GM23338 (cell line): ENCODE measurements at regions not wholly inside any gene's neighbourhood (a gene's known extent, or its start where the extent isn't known, plus 50 kb on each side); places are given as distances from the start of the nearest gene placed in this dataset.

Source experiments
- ATAC-seq: fragments of 200-7000 bp; cut with Tn5 transposase; 3 replicates; pipeline ENCODE4 v1.9.1; 2020
- DNase-seq: peaks from one replicate; pipeline ENCODE4 v3.0.0-alpha.2; 2015; ENCODE audit warnings: low spot score
- H2AFZ ChIP-seq: fragments of 200-600 bp; sonication (generic); 2 replicates; pipeline ENCODE4 v1.8.0; 2016; ENCODE audit warnings: antibody characterized with exemption, mild to moderate bottlenecking, moderate library complexity
- H3F3A ChIP-seq: fragments of 200-600 bp; sonication (generic); replicated peaks from 2 replicates; pipeline ENCODE4 v1.8.0; 2017; ENCODE audit warnings: antibody characterized with exemption, mixed run types, low read depth
- H3K27ac ChIP-seq: fragments of 200-600 bp; sonication (generic); 2 replicates; pipeline ENCODE4 v1.6.1; 2016; ENCODE audit warnings: low read depth
- H3K27me3 ChIP-seq: fragments of 200-600 bp; sonication (generic); 2 replicates; pipeline ENCODE4 v1.8.0; 2016; ENCODE audit warnings: mild to moderate bottlenecking, mixed run types, moderate library complexity; ENCODE audit not compliant: insufficient read depth
- H3K36me3 ChIP-seq: fragments of 200-600 bp; sonication (generic); 2 replicates; pipeline ENCODE4 v1.8.0; 2016; ENCODE audit warnings: mild to moderate bottlenecking; ENCODE audit not compliant: insufficient read depth
- H3K4me1 ChIP-seq: fragments of 200-600 bp; sonication (generic); 2 replicates; pipeline ENCODE4 v1.8.0; 2016; ENCODE audit warnings: mild to moderate bottlenecking, moderate library complexity; ENCODE audit not compliant: insufficient read depth
- H3K4me2 ChIP-seq: fragments of 200-600 bp; sonication (generic); 2 replicates; pipeline ENCODE4 v1.7.1; 2017; ENCODE audit warnings: mixed run types
- H3K4me3 ChIP-seq: fragments of 200-600 bp; sonication (generic); 2 replicates; pipeline ENCODE4 v1.6.1; 2016; ENCODE audit warnings: mixed run types
- H3K79me2 ChIP-seq: fragments of 200-600 bp; sonication (generic); replicated peaks from 2 replicates; pipeline ENCODE4 v1.8.0; 2017; ENCODE audit warnings: mild to moderate bottlenecking; ENCODE audit not compliant: insufficient read depth
- H3K9me2 ChIP-seq: fragments of 200-600 bp; sonication (generic); 2 replicates; pipeline ENCODE4 v1.8.0; 2017; ENCODE audit not compliant: insufficient read depth
- H4K20me1 ChIP-seq: fragments of 200-600 bp; sonication (generic); replicated peaks from 2 replicates; pipeline ENCODE4 v1.8.0; 2017; ENCODE audit warnings: mild to moderate bottlenecking; ENCODE audit not compliant: insufficient read depth
- H3K27ac Mint-ChIP-seq: 2 replicates; pipeline ENCODE4 v1.8.0; 2020; ENCODE audit warnings: inconsistent platforms, mild to moderate bottlenecking, moderate library complexity, mixed read lengths
- H3K27me3 Mint-ChIP-seq: 3 replicates; pipeline ENCODE4 v1.8.0; 2022; ENCODE audit warnings: low read depth, mild to moderate bottlenecking, moderate library complexity, mixed read lengths, inconsistent platforms; ENCODE audit not compliant: insufficient read depth, poor library complexity
- H3K36me3 Mint-ChIP-seq: 3 replicates; pipeline ENCODE4 v1.8.0; 2021; ENCODE audit warnings: low read depth, mild to moderate bottlenecking, inconsistent platforms, moderate library complexity, mixed read lengths
- H3K4me1 Mint-ChIP-seq: 3 replicates; pipeline ENCODE4 v1.8.0; 2020; ENCODE audit warnings: mild to moderate bottlenecking, inconsistent platforms, mixed read lengths
- H3K4me3 Mint-ChIP-seq: 3 replicates; pipeline ENCODE4 v1.8.0; 2021; ENCODE audit warnings: moderate library complexity, mild to moderate bottlenecking, inconsistent platforms, mixed read lengths
- H3K9me3 Mint-ChIP-seq: 3 replicates; pipeline ENCODE4 v1.8.0; 2020; ENCODE audit warnings: moderate library complexity, mild to moderate bottlenecking, inconsistent platforms, mixed read lengths
- CREB1 ChIP-seq: fragments of 250-450 bp; sonication (Bioruptor Pico); IDR thresholded peaks from 2 replicates; pipeline ENCODE4 v1.5.0; 2020; ENCODE audit warnings: low read depth, mild to moderate bottlenecking, moderate library complexity
- EZH2phosphoT487 ChIP-seq: fragments of 200-600 bp; sonication (generic); IDR thresholded peaks from one replicate; pipeline ENCODE4 v1.8.1; 2018; ENCODE audit warnings: antibody characterized with exemption; ENCODE audit not compliant: unreplicated experiment
- NANOG ChIP-seq: IDR thresholded peaks from 2 replicates; pipeline ENCODE4 v1.6.1; 2016; ENCODE audit warnings: antibody characterized with exemption, borderline replicate concordance
- POLR2AphosphoS5 ChIP-seq: IDR thresholded peaks from 2 replicates; pipeline ENCODE4 v1.6.1; 2016; ENCODE audit warnings: antibody characterized with exemption, low read depth
- ZNF114 ChIP-seq: fragments of 250-450 bp; sonication (Bioruptor Pico); IDR thresholded peaks from 2 replicates; pipeline ENCODE4 v1.5.0; 2020; ENCODE audit warnings: mild to moderate bottlenecking, moderate library complexity
- ZNF331 ChIP-seq: fragments of 250-450 bp; sonication (Bioruptor Pico); IDR thresholded peaks from 2 replicates; pipeline ENCODE4 v1.5.0; 2020; ENCODE audit warnings: low read depth, mild to moderate bottlenecking, moderate library complexity
- TF ChIP-seq, protein P1 (sequence below), 2 experiments: fragments of 200-600 bp in 1 of 2; sonication (generic) in 1 of 2; conservative IDR thresholded peaks; 2 replicates each; pipeline versions ENCODE4 v1.5.1 to v1.6.1; 2016 to 2017; ENCODE audit warnings: antibody characterized with exemption in 2 of 2, low read depth in 2 of 2, mild to moderate bottlenecking in 2 of 2, moderate library complexity in 1 of 2
- TF ChIP-seq, protein P2 (sequence below): fragments of 250-450 bp; sonication (Bioruptor Pico); IDR thresholded peaks from 2 replicates; pipeline ENCODE4 v1.5.0; 2020; ENCODE audit warnings: mild to moderate bottlenecking, moderate library complexity

DNA sequence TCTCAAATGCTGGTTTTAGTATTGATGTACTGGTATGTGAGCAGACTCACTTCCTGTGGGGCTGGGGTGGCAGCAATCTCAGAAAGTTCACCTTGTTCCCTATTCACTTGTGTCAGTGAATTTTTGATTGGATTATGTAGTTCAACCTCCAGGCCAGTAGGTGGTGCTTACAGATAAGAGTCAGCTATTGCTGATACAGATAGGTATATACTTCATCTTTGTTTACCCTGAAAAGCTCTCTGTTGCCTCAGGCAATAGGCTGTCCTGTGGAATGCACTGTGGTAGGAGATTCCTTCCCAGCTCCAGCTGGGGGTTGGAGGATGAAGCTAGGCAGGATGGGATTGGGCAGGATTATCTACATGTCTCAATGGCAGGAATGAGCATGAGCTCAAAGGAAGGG lies 851.2 kb upstream of the EYS start:
- no peak overlapping the region for H3K4me3 Mint-ChIP-seq
- no peak overlapping the region for H3K4me3 ChIP-seq
- H2AFZ ChIP-seq, result no peak overlapping the region
- DNase-seq, result peak; percentile 59
- ATAC-seq, result no peak
- no peaks in the 10 kb centered on the region for H3K79me2 ChIP-seq
- H3K9me2 ChIP-seq, result 0 out of 2 replicates have a peak, but pooled peaks cover 6% of the 10 kb centered on the region
- no peaks in the 10 kb centered on the region for H3K27me3 ChIP-seq
- no peaks in the 10 kb centered on the region for H3K4me1 Mint-ChIP-seq
- H3F3A ChIP-seq, result no peaks in the 10 kb centered on the region
- H3K27me3 Mint-ChIP-seq, result peaks cover 3% of the 10 kb centered on the region
- no peak overlapping the region for H3K4me2 ChIP-seq
- peaks cover 51% of the 10 kb centered on the region for H3K9me3 Mint-ChIP-seq
- H3K4me1 ChIP-seq, result no peaks in the 10 kb centered on the region
- peaks cover 33% of the 10 kb centered on the region; the same call in 2 of the 3 replicates for H3K36me3 Mint-ChIP-seq
- no peaks in the 10 kb centered on the region for H3K36me3 ChIP-seq
- H4K20me1 ChIP-seq, result no peaks in the 10 kb centered on the region
- H3K27ac Mint-ChIP-seq, result peak overlapping the region; percentile 42; the same call in 1 of the 2 replicates
- H3K27ac ChIP-seq, result no peak overlapping the region
- TF ChIP-seq, protein P1, sequence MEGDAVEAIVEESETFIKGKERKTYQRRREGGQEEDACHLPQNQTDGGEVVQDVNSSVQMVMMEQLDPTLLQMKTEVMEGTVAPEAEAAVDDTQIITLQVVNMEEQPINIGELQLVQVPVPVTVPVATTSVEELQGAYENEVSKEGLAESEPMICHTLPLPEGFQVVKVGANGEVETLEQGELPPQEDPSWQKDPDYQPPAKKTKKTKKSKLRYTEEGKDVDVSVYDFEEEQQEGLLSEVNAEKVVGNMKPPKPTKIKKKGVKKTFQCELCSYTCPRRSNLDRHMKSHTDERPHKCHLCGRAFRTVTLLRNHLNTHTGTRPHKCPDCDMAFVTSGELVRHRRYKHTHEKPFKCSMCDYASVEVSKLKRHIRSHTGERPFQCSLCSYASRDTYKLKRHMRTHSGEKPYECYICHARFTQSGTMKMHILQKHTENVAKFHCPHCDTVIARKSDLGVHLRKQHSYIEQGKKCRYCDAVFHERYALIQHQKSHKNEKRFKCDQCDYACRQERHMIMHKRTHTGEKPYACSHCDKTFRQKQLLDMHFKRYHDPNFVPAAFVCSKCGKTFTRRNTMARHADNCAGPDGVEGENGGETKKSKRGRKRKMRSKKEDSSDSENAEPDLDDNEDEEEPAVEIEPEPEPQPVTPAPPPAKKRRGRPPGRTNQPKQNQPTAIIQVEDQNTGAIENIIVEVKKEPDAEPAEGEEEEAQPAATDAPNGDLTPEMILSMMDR (conservative IDR thresholded peaks at IDR 0.05; ENCODE audit: low read depth in 2 of 2), result peak; percentile 41 to 48
- TF ChIP-seq EZH2phosphoT487 (no peak), ZNF331 (CRISPR knock-in tag) (no peak), NANOG (no peak)

DNA sequence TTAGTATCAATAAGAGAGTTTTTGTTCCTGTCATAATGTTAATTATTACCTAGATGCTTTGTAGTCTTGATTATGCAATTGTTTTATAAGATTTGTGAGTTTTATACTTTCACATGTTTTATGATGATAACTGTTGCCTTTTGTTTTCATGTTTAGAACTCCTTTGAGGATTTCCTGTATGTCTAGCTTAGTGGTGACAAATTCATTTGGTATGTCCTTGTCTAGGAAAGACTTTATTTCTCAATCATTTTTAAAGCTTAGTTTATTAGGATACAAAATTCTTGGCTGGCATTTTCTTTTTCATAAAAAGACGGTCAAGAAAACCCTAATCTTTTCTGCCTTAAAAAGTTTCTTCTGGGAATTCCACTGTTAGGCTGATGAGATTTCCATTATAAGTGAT lies 849.9 kb upstream of the EYS start:
- 0 out of 2 replicates have a peak, but pooled peaks cover 6% of the 10 kb centered on the region for H3K9me2 ChIP-seq

More for the DNA sequence above, 849.9 kb upstream of the EYS start:
- TF ChIP-seq POLR2AphosphoS5 (no peak), ZNF331 (CRISPR knock-in tag) (no peak), ZNF114 (no peak), CREB1 (no peak)
- TF ChIP-seq, protein P2, sequence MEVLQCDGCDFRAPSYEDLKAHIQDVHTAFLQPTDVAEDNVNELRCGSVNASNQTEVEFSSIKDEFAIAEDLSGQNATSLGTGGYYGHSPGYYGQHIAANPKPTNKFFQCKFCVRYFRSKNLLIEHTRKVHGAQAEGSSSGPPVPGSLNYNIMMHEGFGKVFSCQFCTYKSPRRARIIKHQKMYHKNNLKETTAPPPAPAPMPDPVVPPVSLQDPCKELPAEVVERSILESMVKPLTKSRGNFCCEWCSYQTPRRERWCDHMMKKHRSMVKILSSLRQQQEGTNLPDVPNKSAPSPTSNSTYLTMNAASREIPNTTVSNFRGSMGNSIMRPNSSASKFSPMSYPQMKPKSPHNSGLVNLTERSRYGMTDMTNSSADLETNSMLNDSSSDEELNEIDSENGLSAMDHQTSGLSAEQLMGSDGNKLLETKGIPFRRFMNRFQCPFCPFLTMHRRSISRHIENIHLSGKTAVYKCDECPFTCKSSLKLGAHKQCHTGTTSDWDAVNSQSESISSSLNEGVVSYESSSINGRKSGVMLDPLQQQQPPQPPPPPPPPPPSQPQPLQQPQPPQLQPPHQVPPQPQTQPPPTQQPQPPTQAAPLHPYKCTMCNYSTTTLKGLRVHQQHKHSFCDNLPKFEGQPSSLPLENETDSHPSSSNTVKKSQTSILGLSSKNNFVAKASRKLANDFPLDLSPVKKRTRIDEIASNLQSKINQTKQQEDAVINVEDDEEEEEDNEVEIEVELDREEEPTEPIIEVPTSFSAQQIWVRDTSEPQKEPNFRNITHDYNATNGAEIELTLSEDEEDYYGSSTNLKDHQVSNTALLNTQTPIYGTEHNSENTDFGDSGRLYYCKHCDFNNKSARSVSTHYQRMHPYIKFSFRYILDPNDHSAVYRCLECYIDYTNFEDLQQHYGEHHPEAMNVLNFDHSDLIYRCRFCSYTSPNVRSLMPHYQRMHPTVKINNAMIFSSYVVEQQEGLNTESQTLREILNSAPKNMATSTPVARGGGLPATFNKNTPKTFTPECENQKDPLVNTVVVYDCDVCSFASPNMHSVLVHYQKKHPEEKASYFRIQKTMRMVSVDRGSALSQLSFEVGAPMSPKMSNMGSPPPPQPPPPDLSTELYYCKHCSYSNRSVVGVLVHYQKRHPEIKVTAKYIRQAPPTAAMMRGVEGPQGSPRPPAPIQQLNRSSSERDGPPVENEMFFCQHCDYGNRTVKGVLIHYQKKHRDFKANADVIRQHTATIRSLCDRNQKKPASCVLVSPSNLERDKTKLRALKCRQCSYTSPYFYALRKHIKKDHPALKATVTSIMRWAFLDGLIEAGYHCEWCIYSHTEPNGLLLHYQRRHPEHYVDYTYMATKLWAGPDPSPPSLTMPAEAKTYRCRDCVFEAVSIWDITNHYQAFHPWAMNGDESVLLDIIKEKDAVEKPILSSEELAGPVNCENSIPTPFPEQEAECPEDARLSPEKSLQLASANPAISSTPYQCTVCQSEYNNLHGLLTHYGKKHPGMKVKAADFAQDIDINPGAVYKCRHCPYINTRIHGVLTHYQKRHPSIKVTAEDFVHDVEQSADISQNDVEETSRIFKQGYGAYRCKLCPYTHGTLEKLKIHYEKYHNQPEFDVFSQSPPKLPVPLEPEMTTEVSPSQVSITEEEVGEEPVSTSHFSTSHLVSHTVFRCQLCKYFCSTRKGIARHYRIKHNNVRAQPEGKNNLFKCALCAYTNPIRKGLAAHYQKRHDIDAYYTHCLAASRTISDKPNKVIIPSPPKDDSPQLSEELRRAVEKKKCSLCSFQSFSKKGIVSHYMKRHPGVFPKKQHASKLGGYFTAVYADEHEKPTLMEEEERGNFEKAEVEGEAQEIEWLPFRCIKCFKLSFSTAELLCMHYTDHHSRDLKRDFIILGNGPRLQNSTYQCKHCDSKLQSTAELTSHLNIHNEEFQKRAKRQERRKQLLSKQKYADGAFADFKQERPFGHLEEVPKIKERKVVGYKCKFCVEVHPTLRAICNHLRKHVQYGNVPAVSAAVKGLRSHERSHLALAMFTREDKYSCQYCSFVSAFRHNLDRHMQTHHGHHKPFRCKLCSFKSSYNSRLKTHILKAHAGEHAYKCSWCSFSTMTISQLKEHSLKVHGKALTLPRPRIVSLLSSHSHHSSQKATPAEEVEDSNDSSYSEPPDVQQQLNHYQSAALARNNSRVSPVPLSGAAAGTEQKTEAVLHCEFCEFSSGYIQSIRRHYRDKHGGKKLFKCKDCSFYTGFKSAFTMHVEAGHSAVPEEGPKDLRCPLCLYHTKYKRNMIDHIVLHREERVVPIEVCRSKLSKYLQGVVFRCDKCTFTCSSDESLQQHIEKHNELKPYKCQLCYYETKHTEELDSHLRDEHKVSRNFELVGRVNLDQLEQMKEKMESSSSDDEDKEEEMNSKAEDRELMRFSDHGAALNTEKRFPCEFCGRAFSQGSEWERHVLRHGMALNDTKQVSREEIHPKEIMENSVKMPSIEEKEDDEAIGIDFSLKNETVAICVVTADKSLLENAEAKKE (CRISPR knock-in tag), result no peak
- Histone ChIP-seq H3K36me3 (no peaks in the 10 kb centered on the region), H3K27ac (no peak overlapping the region), H3K4me3 (no peak overlapping the region), H3K4me2 (no peak overlapping the region), H3K79me2 (no peaks in the 10 kb centered on the region), H3F3A (no peaks in the 10 kb centered on the region), H3K27me3 (no peaks in the 10 kb centered on the region), H3K4me1 (no peaks in the 10 kb centered on the region), H2AFZ (no peak overlapping the region), H4K20me1 (no peaks in the 10 kb centered on the region)
- Mint-ChIP-seq H3K4me1 (no peaks in the 10 kb centered on the region), H3K27ac (no peak overlapping the region), H3K4me3 (no peak overlapping the region), H3K27me3 (peaks cover 3% of the 10 kb centered on the region), H3K9me3 (peaks cover 51% of the 10 kb centered on the region), H3K36me3 (peaks cover 33% of the 10 kb centered on the region; the same call in 2 of the 3 replicates)
- DNase-seq (no peak), ATAC-seq (no peak)
